ENCODE measurements at regions not wholly inside any gene's neighbourhood (a gene's known extent, or its start where the extent isn't known, plus 50 kb on each side); places are given as distances from the start of the nearest gene placed in this dataset.

GRCh38 chr4:56272003-56272402, 115.3 kb downstream of the AASDH start:
- no peaks in the 10 kb centered on the region for H3K27me3 ChIP-seq
- TF ChIP-seq CTCF (IDR thresholded peaks at IDR 0.05): no peak
- no peaks in the 10 kb centered on the region for H3K36me3 ChIP-seq
- H3K27ac ChIP-seq: no peak overlapping the region
- no peak overlapping the region for H3K4me3 ChIP-seq
- intact Hi-C loops (cut with DNase I): no loop called here
- no peak for ATAC-seq
- H3K9me3 ChIP-seq: no peaks in the 10 kb centered on the region
- H3K4me1 ChIP-seq: no peaks in the 10 kb centered on the region
- no peak for DNase-seq

GRCh38 chr4:56271131-56271530, 116.2 kb downstream of the AASDH start:
- H3K27me3 ChIP-seq: no peaks in the 10 kb centered on the region
- DNase-seq: no peak
- H3K4me1 ChIP-seq: no peaks in the 10 kb centered on the region
- intact Hi-C loops (cut with DNase I): no loop called here
- no peak for TF ChIP-seq CTCF (IDR thresholded peaks at IDR 0.05)
- no peak overlapping the region for H3K27ac ChIP-seq
- no peaks in the 10 kb centered on the region for H3K36me3 ChIP-seq
- ATAC-seq: no peak
- no peaks in the 10 kb centered on the region for H3K9me3 ChIP-seq
- H3K4me3 ChIP-seq: no peak overlapping the region

GRCh38 chr4:56267558-56267957, 119.7 kb downstream of the AASDH start:
- DNase-seq: no peak
- H3K27ac ChIP-seq: no peak overlapping the region
- no peaks in the 10 kb centered on the region for H3K4me1 ChIP-seq
- H3K9me3 ChIP-seq: no peaks in the 10 kb centered on the region
- TF ChIP-seq CTCF (IDR thresholded peaks at IDR 0.05): no peak
- no peak for ATAC-seq
- intact Hi-C loops (cut with DNase I): no loop called here
- no peaks in the 10 kb centered on the region for H3K36me3 ChIP-seq
- no peak overlapping the region for H3K4me3 ChIP-seq
- no peaks in the 10 kb centered on the region for H3K27me3 ChIP-seq

- TF ChIP-seq CTCF (IDR thresholded peaks at IDR 0.05): no peak
- no peaks in the 10 kb centered on the region for H3K36me3 ChIP-seq
- H3K9me3 ChIP-seq: no peaks in the 10 kb centered on the region
- no peak for DNase-seq
- no peak overlapping the region for H3K27ac ChIP-seq
- H3K27me3 ChIP-seq: no peaks in the 10 kb centered on the region
- H3K4me3 ChIP-seq: no peak overlapping the region
- no peaks in the 10 kb centered on the region for H3K4me1 ChIP-seq
- ATAC-seq: no peak
- intact Hi-C loops (cut with DNase I): no loop called here
Measured at GRCh38 chr4:56264873-56265272, 122.4 kb downstream of the AASDH start.

GRCh38 chr4:56261027-56261426, 126.3 kb downstream of the AASDH start:
- no peak for ATAC-seq
- no peak for DNase-seq
- Histone ChIP-seq H3K4me3 (no peak overlapping the region), H3K36me3 (no peaks in the 10 kb centered on the region), H3K4me1 (no peaks in the 10 kb centered on the region), H3K27me3 (no peaks in the 10 kb centered on the region), H3K27ac (no peak overlapping the region), H3K9me3 (no peaks in the 10 kb centered on the region)
- intact Hi-C loops (cut with DNase I): no loop called here
- no peak for TF ChIP-seq CTCF (IDR thresholded peaks at IDR 0.05)

GRCh38 chr4:56260320-56260719, 127.0 kb downstream of the AASDH start:
- H3K36me3 ChIP-seq: no peaks in the 10 kb centered on the region
- no peak overlapping the region for H3K4me3 ChIP-seq
- DNase-seq (no peak), ATAC-seq (no peak)
- no peaks in the 10 kb centered on the region for H3K27me3 ChIP-seq
- no peak overlapping the region for H3K27ac ChIP-seq
- no peaks in the 10 kb centered on the region for H3K4me1 ChIP-seq
- no peak for TF ChIP-seq CTCF (IDR thresholded peaks at IDR 0.05)
- H3K9me3 ChIP-seq: no peaks in the 10 kb centered on the region
- intact Hi-C loops (cut with DNase I): no loop called here

Measured in upper lobe of right lung (tissue), 1 donor.